ENCODE measurements at regions not wholly inside any gene's neighbourhood (a gene's known extent, or its start where the extent isn't known, plus 50 kb on each side); places are given as distances from the start of the nearest gene placed in this dataset.
A peak's percentile ranks its signal among the peaks of the same experiment; 100 is the strongest.

DNA sequence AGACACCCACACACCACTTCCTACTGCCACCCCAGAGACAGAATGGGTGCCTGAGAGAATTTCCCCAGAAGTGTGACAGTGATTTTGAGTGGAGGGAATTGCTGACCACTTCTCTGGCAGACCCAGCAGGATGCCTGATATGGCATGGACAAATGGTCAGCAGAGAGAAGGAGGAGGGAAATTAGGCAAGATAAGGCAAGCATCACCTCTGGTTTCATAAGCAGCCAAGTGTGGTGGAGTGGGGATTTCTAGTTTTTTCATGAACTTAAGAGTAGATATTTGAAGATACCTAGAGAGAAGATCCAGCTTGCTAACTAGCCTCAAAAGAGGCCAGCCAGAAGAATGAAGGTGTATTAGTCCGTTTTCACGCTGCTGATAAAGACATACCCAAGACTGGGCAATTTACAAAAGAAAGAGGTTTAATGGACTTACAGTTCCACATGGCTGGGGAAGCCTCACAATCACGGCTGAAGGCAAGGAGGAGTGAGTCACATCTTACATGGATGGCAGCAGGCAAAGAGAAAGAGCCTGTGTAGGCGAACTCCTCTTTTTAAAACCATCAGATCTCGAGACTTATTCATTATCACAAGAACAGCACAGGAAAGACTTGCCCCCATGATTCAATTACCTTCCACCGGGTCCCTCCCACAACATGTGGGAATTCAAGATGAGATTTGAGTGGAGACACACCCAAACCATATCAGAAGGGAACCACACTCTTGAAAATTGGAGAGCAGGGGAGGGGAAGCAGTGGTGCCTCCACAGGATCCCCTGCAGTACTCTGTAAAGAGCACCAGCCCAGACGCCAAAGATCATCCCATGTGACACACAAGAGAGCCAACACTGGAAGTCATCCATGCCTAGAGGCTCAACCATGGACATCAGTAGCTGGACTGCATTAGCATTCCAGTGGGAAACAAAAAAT lies 64.2 kb downstream of the RBM43 start:
- Mint-ChIP-seq H3K27ac (no peak overlapping the region), H3K4me3 (no peak overlapping the region)
- no peaks in the 10 kb centered on the region for H3K9me3 ChIP-seq (ENCODE audit: control insufficient read depth, low read length, poor library complexity, severe bottlenecking)

DNA sequence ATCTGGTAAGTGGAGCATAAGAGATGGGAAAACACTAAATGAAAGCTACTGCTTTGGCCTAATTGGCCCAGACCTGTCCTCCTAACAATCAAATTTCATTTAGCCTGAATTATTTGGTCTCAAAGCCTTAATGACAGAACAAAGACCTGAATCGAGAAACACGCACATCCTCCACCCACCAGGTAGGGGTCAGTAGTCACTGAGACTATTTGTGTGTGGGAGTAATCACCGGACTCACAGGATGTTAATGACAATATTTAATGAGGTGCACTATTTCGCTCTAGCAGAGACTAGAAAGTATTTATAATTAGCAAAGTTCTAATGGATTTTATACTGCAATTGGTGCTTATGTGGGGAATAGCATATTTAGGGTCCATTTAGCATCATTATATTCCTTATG lies 68.1 kb downstream of the RBM43 start:
- Mint-ChIP-seq H3K27ac (peak overlapping the region; percentile 29), H3K27me3 (peaks cover 16% of the 10 kb centered on the region), H3K4me3 (no peak overlapping the region), H3K4me1 (no peaks in the 10 kb centered on the region), H3K36me3 (ENCODE audit: low read depth) (no peaks in the 10 kb centered on the region)
- ATAC-seq (no peak), DNase-seq (no peak)
- H3K9me3 ChIP-seq (ENCODE audit: control insufficient read depth, low read length, poor library complexity, severe bottlenecking): no peaks in the 10 kb centered on the region

More for the DNA sequence above, 64.2 kb downstream of the RBM43 start:
- DNase-seq: no peak
- Mint-ChIP-seq H3K4me1 (no peaks in the 10 kb centered on the region), H3K27me3 (peaks cover 16% of the 10 kb centered on the region), H3K36me3 (ENCODE audit: low read depth) (no peaks in the 10 kb centered on the region)
- no peak for ATAC-seq

DNA sequence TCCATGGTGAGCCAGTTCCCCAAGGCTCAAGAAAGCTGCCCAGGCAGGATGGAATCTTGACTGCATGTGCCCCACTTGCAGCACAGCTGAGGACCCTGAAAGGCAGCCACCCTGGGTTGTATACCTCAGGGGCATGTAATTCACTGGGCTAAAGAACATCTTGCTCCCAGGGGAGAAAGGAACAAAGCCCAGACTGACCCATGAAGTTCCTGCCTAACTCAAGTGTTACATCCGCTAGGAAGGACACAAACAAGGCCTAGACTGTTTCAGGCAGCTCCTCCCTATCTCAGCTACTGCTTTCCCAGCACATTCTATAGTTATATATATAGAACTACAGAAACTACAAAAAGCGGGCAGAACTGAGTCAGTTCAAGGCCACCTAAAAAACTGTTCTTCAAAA lies 69.0 kb downstream of the RBM43 start:
- no peaks in the 10 kb centered on the region for H3K9me3 ChIP-seq (ENCODE audit: control insufficient read depth, low read length, poor library complexity, severe bottlenecking)
- no peak overlapping the region for H3K4me3 Mint-ChIP-seq
- H3K4me1 Mint-ChIP-seq: no peaks in the 10 kb centered on the region
- no peak for DNase-seq
- no peaks in the 10 kb centered on the region for H3K36me3 Mint-ChIP-seq (ENCODE audit: low read depth)
- H3K27me3 Mint-ChIP-seq: peaks cover 13% of the 10 kb centered on the region
- ATAC-seq: no peak
- H3K27ac Mint-ChIP-seq: peak overlapping the region; percentile 29

DNA sequence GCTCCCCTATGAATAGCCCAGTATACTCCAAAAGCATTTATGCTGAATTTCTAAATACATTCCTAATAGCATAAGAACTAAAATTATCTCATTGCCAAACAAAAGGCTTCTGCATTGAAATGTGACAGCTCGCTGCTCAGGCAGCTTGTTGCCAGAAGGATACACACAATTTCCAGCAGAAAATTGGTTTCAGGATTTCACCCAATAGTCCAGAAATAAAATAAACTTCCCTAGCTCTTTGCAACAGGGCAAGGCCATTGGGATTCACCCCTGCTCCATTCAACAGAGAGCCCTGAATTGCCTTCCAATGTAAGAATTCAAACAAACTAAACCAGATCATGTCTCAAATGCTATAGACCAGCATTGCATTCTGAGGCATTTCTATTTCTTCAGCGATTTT lies 70.7 kb downstream of the RBM43 start:
- no peak overlapping the region for H3K27ac Mint-ChIP-seq
- no peaks in the 10 kb centered on the region for H3K9me3 ChIP-seq (ENCODE audit: control insufficient read depth, low read length, poor library complexity, severe bottlenecking)
- no peak for ATAC-seq
- H3K27me3 Mint-ChIP-seq: peaks cover 3% of the 10 kb centered on the region
- no peaks in the 10 kb centered on the region for H3K36me3 Mint-ChIP-seq (ENCODE audit: low read depth)
- no peak for DNase-seq
- H3K4me1 Mint-ChIP-seq: no peaks in the 10 kb centered on the region
- no peak overlapping the region for H3K4me3 Mint-ChIP-seq

DNA sequence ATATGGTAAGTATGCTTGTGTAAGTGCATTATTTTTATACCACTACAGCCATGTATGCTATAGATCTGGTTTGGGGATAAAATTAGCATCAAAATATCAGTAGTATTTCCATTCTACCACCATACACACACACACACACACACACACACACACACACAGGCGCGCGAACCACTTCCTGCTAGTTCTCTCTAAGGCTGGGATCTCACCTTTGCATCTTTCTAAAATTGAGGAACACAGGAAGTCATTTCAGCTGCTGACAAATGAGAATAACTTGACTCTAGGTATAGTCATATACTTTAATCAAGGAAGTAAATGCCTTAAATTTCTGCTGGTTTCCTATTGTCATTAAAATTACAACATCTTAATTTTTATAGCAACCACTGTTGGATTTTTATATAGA lies 72.5 kb downstream of the RBM43 start:
- Mint-ChIP-seq H3K4me3 (no peak overlapping the region), H3K36me3 (ENCODE audit: low read depth) (no peaks in the 10 kb centered on the region), H3K27me3 (peaks cover 4% of the 10 kb centered on the region), H3K27ac (no peak overlapping the region), H3K4me1 (no peaks in the 10 kb centered on the region)
- DNase-seq: no peak
- no peaks in the 10 kb centered on the region for H3K9me3 ChIP-seq (ENCODE audit: control insufficient read depth, low read length, poor library complexity, severe bottlenecking)
- no peak for ATAC-seq

DNA sequence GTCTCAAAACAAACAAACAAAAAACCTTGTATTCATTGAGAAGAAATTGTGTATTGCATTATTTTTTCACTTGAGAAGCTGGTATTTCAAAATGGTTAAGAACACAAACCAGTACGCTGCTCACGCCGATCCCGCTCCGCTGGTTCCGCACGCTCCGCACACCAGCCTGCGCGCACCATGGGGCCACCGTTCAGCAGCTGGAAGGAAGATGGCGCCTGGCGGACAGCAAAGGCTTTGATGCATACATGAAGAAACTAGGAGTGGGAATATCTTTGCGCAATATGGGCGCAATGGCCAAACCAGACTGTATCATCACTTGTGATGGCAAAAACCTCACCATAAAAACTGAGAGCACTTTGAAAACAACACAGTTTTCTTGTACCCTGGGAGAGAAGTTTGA lies 75.7 kb downstream of the RBM43 start:
- Mint-ChIP-seq H3K27me3 (peaks cover 20% of the 10 kb centered on the region), H3K36me3 (ENCODE audit: low read depth) (no peaks in the 10 kb centered on the region), H3K4me1 (no peaks in the 10 kb centered on the region), H3K27ac (no peak overlapping the region), H3K4me3 (no peak overlapping the region)
- no peak for DNase-seq
- no peak for ATAC-seq
- no peaks in the 10 kb centered on the region for H3K9me3 ChIP-seq (ENCODE audit: control insufficient read depth, low read length, poor library complexity, severe bottlenecking)

DNA sequence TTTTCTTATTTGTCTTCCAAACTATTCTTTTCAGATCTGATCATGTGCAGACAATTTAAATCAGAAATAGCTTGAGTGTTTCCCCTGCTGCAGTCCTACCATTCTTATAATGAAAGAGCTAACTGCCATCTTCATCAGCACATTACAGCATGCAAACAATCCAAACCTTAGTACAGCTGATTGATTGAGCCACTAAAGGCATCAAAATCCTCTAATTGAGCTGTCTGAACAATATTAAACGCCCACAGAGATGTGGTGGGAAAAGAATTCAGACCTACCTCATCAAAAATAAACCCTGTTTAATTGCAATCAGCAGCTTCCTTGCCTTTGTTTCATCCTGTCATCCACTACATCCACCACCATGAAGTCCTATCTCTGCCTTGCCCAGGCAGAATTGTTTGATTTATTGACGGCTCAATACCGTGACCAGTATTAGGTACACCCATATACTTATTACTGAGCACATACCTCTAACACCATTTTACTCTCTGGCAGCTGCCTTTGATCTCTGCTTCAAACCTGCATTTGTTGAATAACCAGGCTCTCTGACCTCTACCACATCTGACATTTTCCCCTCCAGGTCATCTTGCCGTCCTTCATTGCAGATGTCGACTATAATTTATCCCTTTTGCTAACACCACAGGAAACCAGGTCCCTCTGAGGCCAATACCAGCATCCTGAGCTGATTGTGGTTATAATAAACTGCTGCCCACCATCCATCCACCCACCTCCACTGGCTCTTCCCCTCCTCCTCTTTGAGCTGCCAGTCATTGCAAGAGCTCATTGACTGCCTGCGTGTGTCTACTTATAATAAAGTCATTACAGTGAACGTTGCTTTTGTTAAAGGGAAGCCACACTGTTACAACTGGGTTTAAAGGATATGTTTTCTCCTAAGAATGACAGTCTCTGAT lies 78.5 kb downstream of the RBM43 start:
- Mint-ChIP-seq H3K27me3 (peaks cover 32% of the 10 kb centered on the region), H3K4me1 (no peaks in the 10 kb centered on the region), H3K4me3 (no peak overlapping the region), H3K36me3 (ENCODE audit: low read depth) (no peaks in the 10 kb centered on the region), H3K27ac (peak overlapping the region; percentile 25)
- DNase-seq (no peak), ATAC-seq (no peak)
- H3K9me3 ChIP-seq (ENCODE audit: control insufficient read depth, low read length, poor library complexity, severe bottlenecking): no peaks in the 10 kb centered on the region

DNA sequence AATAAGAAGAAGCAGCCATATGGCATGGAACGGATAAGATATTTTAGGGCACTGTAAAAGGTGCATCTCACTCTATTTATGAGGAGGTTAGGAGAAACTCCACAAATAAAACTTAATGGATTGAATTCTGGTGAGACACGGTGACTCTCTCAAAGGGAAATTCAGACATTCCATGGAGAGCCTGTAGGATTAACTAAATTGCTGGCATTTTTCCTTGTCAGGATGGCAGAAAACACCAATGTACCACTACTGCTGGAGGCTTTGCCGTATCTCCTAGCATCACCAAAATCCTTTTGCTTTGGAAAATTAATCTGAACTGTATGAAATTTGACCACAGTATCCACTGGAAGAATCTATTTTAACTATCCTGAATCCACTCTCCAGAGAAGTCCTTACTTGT lies 79.3 kb downstream of the RBM43 start:
- H3K27me3 Mint-ChIP-seq: peaks cover 38% of the 10 kb centered on the region

DNA sequence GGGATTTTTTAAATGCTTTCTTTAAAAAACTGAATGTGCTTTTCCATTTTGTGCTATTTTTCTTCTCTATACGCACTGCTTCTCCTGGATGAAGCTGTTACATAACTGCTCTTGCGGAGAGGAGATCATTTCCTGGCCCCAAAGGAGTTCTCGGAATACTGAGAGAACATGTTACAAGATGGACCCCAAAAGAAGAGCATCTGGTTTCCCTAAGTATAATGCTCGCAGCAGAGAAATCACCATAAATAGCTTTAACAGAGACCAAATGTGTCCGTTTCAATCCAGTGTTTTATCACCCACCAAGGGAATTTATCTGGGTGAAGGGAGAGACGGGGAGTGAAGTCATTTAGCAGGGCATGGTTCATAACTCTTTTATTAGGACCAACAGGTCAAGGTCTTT lies 80.1 kb downstream of the RBM43 start:
- no peak overlapping the region for H3K27ac Mint-ChIP-seq
- ATAC-seq: no peak
- no peak overlapping the region for H3K4me3 Mint-ChIP-seq
- H3K9me3 ChIP-seq (ENCODE audit: control insufficient read depth, low read length, poor library complexity, severe bottlenecking): no peaks in the 10 kb centered on the region
- DNase-seq: no peak
- no peaks in the 10 kb centered on the region for H3K36me3 Mint-ChIP-seq (ENCODE audit: low read depth)
- no peaks in the 10 kb centered on the region for H3K4me1 Mint-ChIP-seq
- peaks cover 46% of the 10 kb centered on the region for H3K27me3 Mint-ChIP-seq

More for the DNA sequence above, 79.3 kb downstream of the RBM43 start:
- ATAC-seq (no peak), DNase-seq (no peak)
- no peak overlapping the region for H3K27ac Mint-ChIP-seq
- no peak overlapping the region for H3K4me3 Mint-ChIP-seq
- H3K4me1 Mint-ChIP-seq: no peaks in the 10 kb centered on the region
- no peaks in the 10 kb centered on the region for H3K36me3 Mint-ChIP-seq (ENCODE audit: low read depth)
- no peaks in the 10 kb centered on the region for H3K9me3 ChIP-seq (ENCODE audit: control insufficient read depth, low read length, poor library complexity, severe bottlenecking)

DNA sequence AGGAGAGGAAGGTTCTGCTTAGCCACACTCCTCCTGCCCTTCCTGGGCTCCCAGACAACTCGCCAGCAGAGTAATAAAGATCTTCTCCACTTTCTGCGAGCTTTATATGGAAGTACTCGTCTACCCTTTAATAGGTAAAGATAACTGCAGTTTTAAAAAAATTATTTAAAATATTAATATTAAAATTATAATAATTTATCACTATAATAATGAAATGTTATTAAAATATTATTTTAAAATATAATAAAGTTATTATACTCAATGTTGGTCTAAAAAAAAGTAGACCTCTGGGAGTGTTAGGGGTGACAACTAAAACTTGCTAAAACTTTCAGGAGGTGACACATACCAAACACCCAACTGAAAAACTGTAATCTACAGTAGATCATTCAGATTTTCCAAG lies 81.5 kb downstream of the RBM43 start:
- H3K4me3 Mint-ChIP-seq: no peak overlapping the region
- DNase-seq (no peak), ATAC-seq (no peak)
- no peak overlapping the region for H3K27ac Mint-ChIP-seq
- no peaks in the 10 kb centered on the region for H3K4me1 Mint-ChIP-seq
- H3K9me3 ChIP-seq (ENCODE audit: control insufficient read depth, low read length, poor library complexity, severe bottlenecking): no peaks in the 10 kb centered on the region
- no peaks in the 10 kb centered on the region for H3K36me3 Mint-ChIP-seq (ENCODE audit: low read depth)
- H3K27me3 Mint-ChIP-seq: peaks cover 52% of the 10 kb centered on the region

DNA sequence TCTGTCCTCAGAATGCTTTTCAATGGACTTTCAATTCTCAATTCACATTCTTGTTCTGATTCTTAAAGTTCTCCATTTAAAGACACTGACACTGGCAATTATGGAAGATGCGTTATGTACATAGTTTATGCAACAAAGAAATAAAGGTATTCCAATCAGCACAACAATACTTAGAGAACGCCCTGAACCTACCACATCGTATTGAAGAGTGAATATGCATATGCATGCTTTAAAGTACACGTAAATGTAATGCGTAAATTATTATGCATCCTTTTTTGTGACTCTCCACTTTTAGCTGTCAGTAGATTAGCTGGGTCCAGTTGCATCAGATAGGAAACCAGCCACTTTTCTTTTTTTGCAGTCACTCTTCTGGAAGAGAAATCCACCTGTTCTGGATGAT lies 83.5 kb downstream of the RBM43 start:
- Mint-ChIP-seq H3K4me3 (no peak overlapping the region), H3K27me3 (peaks cover 52% of the 10 kb centered on the region), H3K4me1 (no peaks in the 10 kb centered on the region), H3K27ac (no peak overlapping the region), H3K36me3 (ENCODE audit: low read depth) (no peaks in the 10 kb centered on the region)
- no peak for ATAC-seq
- DNase-seq: no peak
- H3K9me3 ChIP-seq (ENCODE audit: control insufficient read depth, low read length, poor library complexity, severe bottlenecking): no peaks in the 10 kb centered on the region

DNA sequence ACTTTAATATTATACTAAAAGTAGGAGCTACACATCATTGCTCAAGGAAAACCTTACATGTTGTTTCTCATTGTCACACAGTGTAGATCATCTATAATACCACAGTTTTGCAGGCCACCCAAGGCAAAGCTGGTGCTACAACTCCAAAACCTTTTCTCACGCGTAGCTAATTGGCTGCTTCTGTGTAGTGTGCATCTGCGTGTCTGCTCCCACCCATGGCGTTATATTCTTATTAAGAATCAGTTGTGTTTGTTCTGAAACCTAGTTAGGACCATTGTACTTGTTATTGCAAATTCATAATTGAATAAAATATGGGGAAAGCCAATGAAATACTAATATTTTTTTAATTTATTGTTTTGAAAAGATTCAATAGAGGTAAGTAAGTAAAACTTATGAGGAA lies 83.9 kb downstream of the RBM43 start:
- no peak overlapping the region for H3K27ac Mint-ChIP-seq
- H3K27me3 Mint-ChIP-seq: peaks cover 55% of the 10 kb centered on the region
- H3K36me3 Mint-ChIP-seq (ENCODE audit: low read depth): no peaks in the 10 kb centered on the region
- ATAC-seq (no peak), DNase-seq (no peak)
- H3K4me3 Mint-ChIP-seq: no peak overlapping the region
- no peaks in the 10 kb centered on the region for H3K4me1 Mint-ChIP-seq
- no peaks in the 10 kb centered on the region for H3K9me3 ChIP-seq (ENCODE audit: control insufficient read depth, low read length, poor library complexity, severe bottlenecking)

DNA sequence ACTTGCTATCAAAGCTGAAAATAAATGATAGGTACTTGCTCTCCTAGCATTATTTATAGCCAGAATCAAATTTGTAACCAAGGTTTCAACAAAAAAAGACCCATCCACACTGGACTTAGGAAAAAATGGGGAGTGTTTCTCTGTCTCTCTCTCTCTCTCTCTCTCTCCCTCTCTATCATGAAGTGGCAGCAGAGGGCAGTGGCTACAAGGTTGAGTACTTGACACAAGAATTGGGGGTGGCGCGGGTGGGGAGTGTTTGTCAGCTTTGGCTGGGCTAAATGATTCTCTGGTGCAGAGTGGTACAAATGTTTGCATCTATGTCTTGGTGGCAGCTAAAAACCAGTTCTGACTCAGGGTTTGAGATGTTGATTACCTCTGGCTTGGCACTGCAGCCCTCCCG lies 85.0 kb downstream of the RBM43 start:
- Mint-ChIP-seq H3K27me3 (peaks cover 52% of the 10 kb centered on the region), H3K27ac (no peak overlapping the region), H3K36me3 (ENCODE audit: low read depth) (no peaks in the 10 kb centered on the region), H3K4me1 (no peaks in the 10 kb centered on the region), H3K4me3 (no peak overlapping the region)
- ATAC-seq (no peak), DNase-seq (no peak)
- no peaks in the 10 kb centered on the region for H3K9me3 ChIP-seq (ENCODE audit: control insufficient read depth, low read length, poor library complexity, severe bottlenecking)
